Stomach (tissue), 8 donors: ENCODE measurements at regions not wholly inside any gene's neighbourhood (a gene's known extent, or its start where the extent isn't known, plus 50 kb on each side); places are given as distances from the start of the nearest gene placed in this dataset.
"Not testable (repeated sequence)": the region's sequence is repeated elsewhere in the genome, so short reads cannot be mapped to it uniquely, and the experiment has no call there.

ENCODE experiments used
- DNase-seq, 2 donors: peaks; one replicate each; pipeline versions ENCODE4 v3.0.0 to v3.0.0-alpha.2; 2013 to 2019
- H3K27ac ChIP-seq, 5 donors: fragments of 200-600 bp in 4 of 5; sonication (generic) in 4 of 5; one replicate each; pipeline ENCODE4 v1.5.1; 2013 to 2019; ENCODE audit warnings: mild to moderate bottlenecking in 1 of 5, moderate library complexity in 1 of 5
- H3K27me3 ChIP-seq, 3 donors: fragments of 200-600 bp; sonication (generic); one replicate each; pipeline ENCODE4 v1.5.1; 2017 to 2019; ENCODE audit warnings: mixed run types in 1 of 3
- H3K36me3 ChIP-seq, 4 donors: fragments of 200-600 bp; sonication (generic); 1 replicate in 3 of 4; 2 replicates in 1 of 4; pipeline ENCODE4 v1.5.1; 2016 to 2019
- H3K4me1 ChIP-seq, 4 donors: fragments of 200-600 bp; sonication (generic); one replicate each; pipeline ENCODE4 v1.5.1; 2016 to 2019
- H3K4me3 ChIP-seq, 4 donors: fragments of 200-600 bp; sonication (generic) in 3 of 4; one replicate each; pipeline ENCODE4 v1.5.1; 2016 to 2019; ENCODE audit warnings: mild to moderate bottlenecking in 1 of 4
- H3K9me3 ChIP-seq, 4 donors: fragments of 200-600 bp; sonication (generic); one replicate each; pipeline ENCODE4 v1.5.1; 2016 to 2019
- EP300 ChIP-seq: sonication (generic); formaldehyde crosslinking; IDR thresholded peaks from one replicate; pipeline ENCODE4 v1.6.1; 2017; ENCODE audit warnings: antibody characterized with exemption
- POLR2A ChIP-seq, 4 donors: fragments of 450-650 bp; IDR thresholded peaks; one replicate each; pipeline ENCODE4 v1.6.1; 2016; ENCODE audit warnings: antibody characterized with exemption in 4 of 4, control low read depth in 2 of 4, mild to moderate bottlenecking in 1 of 4, moderate library complexity in 1 of 4
- POLR2AphosphoS5 ChIP-seq, 3 donors: sonication (generic); formaldehyde crosslinking; IDR thresholded peaks; one replicate each; pipeline ENCODE4 v1.6.1; 2016; ENCODE audit warnings: antibody characterized with exemption in 3 of 3
- WGBS, 5 donors: extraction: QIAGEN DNeasy Blood & Tissue Kit in 3 of 5; methylation state at CpG; one replicate each; pipeline versions ENCODE4 v1.1.5 to v1.1.7; 2013 to 2018; 5-methylcytosine and 5-hydroxymethylcytosine counted together
- intact Hi-C: fragments of 100-400 bp; cut with DNase I; formaldehyde crosslinking; loops from one replicate; pipeline ENCODE4 v1.15.1; 2023; ENCODE audit warnings: low total_unique reads
- TF ChIP-seq, protein P1 (sequence below), 7 experiments: fragments of 450-650 bp in 4 of 7; fragments of 200-600 bp in 3 of 7; sonication (generic) in 3 of 7; IDR thresholded peaks; one replicate each; pipeline ENCODE4 v1.5.1; 2016 to 2019; ENCODE audit warnings: antibody characterized with exemption in 7 of 7, control low read depth in 2 of 7, mild to moderate bottlenecking in 1 of 7
- donor health status: healthy with polysubstance abuse.
- donor health status: Bipolar disorder and iron deficiency.
- donor health status: healthy.

GRCh38 chr6:68192988-68193387, 442.1 kb upstream of the ADGRB3 start:
- DNase-seq = no peak
- Histone ChIP-seq H3K27me3 (no peaks in the 10 kb centered on the region), H3K27ac (no peak overlapping the region), H3K36me3 (no peaks in the 10 kb centered on the region), H3K9me3 (peaks cover 0 to 24% (median 11%) of the 10 kb centered on the region in 4 donors), H3K4me1 (no peaks in the 10 kb centered on the region), H3K4me3 (no peak overlapping the region)
- intact Hi-C loops = no loop called here
- WGBS, 5 donors = 65 to 76% (median 69%) methylated on average over 1 of the region's 1 CpG
- TF ChIP-seq EP300 (no peak), POLR2AphosphoS5 (IDR thresholded peaks at IDR 0.05) (no peak), POLR2A (IDR thresholded peaks at IDR 0.05) (no peak)
- TF ChIP-seq, protein P1, sequence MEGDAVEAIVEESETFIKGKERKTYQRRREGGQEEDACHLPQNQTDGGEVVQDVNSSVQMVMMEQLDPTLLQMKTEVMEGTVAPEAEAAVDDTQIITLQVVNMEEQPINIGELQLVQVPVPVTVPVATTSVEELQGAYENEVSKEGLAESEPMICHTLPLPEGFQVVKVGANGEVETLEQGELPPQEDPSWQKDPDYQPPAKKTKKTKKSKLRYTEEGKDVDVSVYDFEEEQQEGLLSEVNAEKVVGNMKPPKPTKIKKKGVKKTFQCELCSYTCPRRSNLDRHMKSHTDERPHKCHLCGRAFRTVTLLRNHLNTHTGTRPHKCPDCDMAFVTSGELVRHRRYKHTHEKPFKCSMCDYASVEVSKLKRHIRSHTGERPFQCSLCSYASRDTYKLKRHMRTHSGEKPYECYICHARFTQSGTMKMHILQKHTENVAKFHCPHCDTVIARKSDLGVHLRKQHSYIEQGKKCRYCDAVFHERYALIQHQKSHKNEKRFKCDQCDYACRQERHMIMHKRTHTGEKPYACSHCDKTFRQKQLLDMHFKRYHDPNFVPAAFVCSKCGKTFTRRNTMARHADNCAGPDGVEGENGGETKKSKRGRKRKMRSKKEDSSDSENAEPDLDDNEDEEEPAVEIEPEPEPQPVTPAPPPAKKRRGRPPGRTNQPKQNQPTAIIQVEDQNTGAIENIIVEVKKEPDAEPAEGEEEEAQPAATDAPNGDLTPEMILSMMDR (IDR thresholded peaks at IDR 0.05) = no peak

DNA sequence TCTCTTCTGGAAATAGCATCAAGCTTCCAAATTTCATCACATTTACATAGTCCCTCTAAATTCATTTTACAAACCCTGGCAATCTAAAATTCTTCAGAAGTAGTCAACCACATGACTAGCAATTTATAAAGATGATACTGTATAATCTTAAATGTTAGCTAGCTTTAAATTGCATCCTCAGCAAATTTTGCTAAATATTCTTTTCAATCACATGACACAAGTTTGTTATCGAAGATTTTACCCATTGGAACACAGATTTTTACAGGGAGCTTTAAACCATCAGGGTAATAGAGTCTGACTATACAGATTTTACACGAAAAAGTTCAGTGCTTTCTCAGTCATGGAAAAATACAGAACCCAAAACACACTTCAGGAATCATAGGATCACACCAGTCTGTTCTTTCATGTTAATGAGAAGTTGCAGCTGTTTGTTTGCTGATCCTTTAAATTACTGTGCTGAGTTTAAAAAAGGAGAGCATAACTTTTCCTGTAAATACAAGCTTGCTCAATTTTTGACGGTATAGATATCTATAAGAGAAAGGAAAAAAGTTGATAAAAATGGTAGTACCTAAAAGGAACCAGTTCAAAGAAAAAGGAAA, 445.8 kb upstream of the ADGRB3 start:
- no peaks in the 10 kb centered on the region for H3K4me1 ChIP-seq
- H3K27me3 ChIP-seq = no peaks in the 10 kb centered on the region
- no peaks in the 10 kb centered on the region for H3K36me3 ChIP-seq
- no peak for TF ChIP-seq POLR2A (IDR thresholded peaks at IDR 0.05)
- TF ChIP-seq EP300 = no peak
- TF ChIP-seq, protein P1 (IDR thresholded peaks at IDR 0.05) = no peak
- no peak for TF ChIP-seq POLR2AphosphoS5 (IDR thresholded peaks at IDR 0.05)
- H3K9me3 ChIP-seq = peaks cover 0 to 7% (median 2%) of the 10 kb centered on the region in 4 donors
- no peak overlapping the region for H3K27ac ChIP-seq
- intact Hi-C loops = no loop called here
- DNase-seq = no peak
- WGBS, 5 donors = 36 to 56% (median 44%) methylated on average over 3 of the region's 3 CpGs
- H3K4me3 ChIP-seq = no peak overlapping the region

DNA sequence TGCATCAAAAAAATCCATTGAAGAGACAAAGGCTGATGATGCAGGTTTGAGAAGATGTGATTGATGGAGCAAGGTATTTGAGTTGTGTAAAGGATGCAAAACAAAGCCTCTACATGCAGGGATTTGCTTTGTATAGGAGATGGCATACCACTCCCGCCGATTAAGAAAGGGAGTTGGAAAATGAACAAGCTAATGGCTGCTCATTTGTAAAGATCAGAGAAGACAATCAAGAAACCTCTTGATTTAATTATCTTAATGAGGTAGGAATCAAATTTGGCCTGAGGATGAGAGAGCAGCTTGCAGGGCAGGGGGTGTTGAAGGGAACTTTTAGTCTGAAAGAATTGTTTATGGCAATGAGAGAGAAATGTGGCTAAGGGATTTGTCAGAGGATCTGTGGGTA, 448.2 kb upstream of the ADGRB3 start:
- Histone ChIP-seq H3K9me3 (peaks cover 0 to 4% (median 0%) of the 10 kb centered on the region in 4 donors), H3K27ac (no peak overlapping the region), H3K36me3 (no peaks in the 10 kb centered on the region), H3K27me3 (no peaks in the 10 kb centered on the region), H3K4me3 (no peak overlapping the region), H3K4me1 (no peaks in the 10 kb centered on the region)
- intact Hi-C loops = no loop called here
- no peak for DNase-seq
- TF ChIP-seq, protein P1 (IDR thresholded peaks at IDR 0.05) = no peak
- TF ChIP-seq EP300 (no peak), POLR2A (IDR thresholded peaks at IDR 0.05) (no peak), POLR2AphosphoS5 (IDR thresholded peaks at IDR 0.05) (no peak)
- 66 to 91% (median 85%) methylated on average over 2 of the region's 2 CpGs for WGBS, 5 donors

DNA sequence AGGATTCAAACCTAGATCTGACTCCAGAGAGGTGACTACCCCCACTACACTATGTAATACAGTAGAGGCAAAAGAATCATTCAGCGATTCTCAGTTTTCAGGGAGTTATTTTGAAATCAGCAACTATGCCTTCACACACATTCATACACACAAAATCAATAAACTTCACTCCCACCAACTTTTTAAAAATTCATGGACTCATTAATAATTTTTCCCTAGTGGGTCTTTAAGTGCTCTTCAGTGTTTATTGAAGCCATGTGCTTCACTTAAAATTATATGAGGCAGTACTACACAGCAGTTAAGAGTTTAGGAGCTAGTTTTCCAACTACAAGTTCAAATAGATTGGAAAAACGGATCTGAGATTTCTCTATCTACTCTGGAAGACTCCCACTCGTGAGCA, 452.7 kb upstream of the ADGRB3 start:
- TF ChIP-seq EP300 (no peak), POLR2AphosphoS5 (IDR thresholded peaks at IDR 0.05) (no peak), POLR2A (IDR thresholded peaks at IDR 0.05) (no peak)
- TF ChIP-seq, protein P1 (IDR thresholded peaks at IDR 0.05) = no peak
- Histone ChIP-seq H3K27ac (no peak overlapping the region), H3K9me3 (peaks cover 0 to 6% (median 3%) of the 10 kb centered on the region in 4 donors), H3K4me1 (no peaks in the 10 kb centered on the region), H3K27me3 (no peaks in the 10 kb centered on the region), H3K4me3 (no peak overlapping the region), H3K36me3 (no peaks in the 10 kb centered on the region)
- 58 to 73% (median 69%) methylated on average over 3 of the region's 3 CpGs for WGBS, 5 donors
- intact Hi-C loops = no loop called here
- no peak for DNase-seq

DNA sequence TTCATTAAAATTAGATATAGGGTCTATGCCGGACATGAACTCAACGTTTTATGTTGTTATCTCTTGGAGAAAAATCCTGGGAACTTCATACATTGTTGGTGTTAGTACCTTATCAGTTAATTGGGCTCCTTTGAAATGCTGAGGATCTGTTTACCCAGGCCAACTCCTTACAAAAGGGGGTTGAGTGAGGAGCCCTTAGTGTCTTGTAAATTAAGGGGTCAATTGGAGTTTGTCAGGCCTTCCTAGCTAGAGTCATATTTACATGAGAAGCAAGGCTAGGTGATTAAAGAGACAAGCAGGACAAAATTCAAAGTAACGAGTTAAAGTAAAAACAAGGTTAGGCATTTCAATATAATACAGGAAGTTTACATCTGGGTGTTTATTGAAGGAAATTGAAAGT, 454.1 kb upstream of the ADGRB3 start:
- H3K36me3 ChIP-seq, H3K27me3 ChIP-seq, H3K9me3 ChIP-seq, intact Hi-C loops, H3K4me1 ChIP-seq, H3K4me3 ChIP-seq, H3K27ac ChIP-seq, DNase-seq: not testable (repeated sequence)
- WGBS, 5 donors = 28 to 46% (median 43%) methylated on average over 3 of the region's 3 CpGs
